CD4-positive, alpha-beta T cell (primary cell): ENCODE measurements at regions not wholly inside any gene's neighbourhood (a gene's known extent, or its start where the extent isn't known, plus 50 kb on each side); places are given as distances from the start of the nearest gene placed in this dataset.

Source experiments
- ATAC-seq: fragments of 200-7000 bp; cut with Tn5 transposase; one replicate; pipeline ENCODE4 v1.10.0; 2022; ENCODE audit warnings: mild to moderate bottlenecking; ENCODE audit not compliant: poor library complexity
- CTCF ChIA-PET: fragments of 350-600 bp; sonication (Branson Sonifier 250); formaldehyde crosslinking; loops from one replicate; lab custom pipeline; 2021; ENCODE audit warnings: antibody characterized with exemption, inconsistent platforms; lab: Charles Lee
- POLR2A ChIA-PET: fragments of 350-600 bp; sonication (Branson Sonifier 250); formaldehyde crosslinking; loops from one replicate; lab custom pipeline; 2021; ENCODE audit warnings: antibody characterized with exemption, inconsistent platforms; lab: Charles Lee
- DNase-seq, 14 experiments: peaks; one replicate each; pipeline ENCODE4 v3.0.0-alpha.2; 2013 to 2020; ENCODE audit warnings: mixed read lengths in 2 of 14
- H3K27ac ChIP-seq, 2 donors: one replicate each; pipeline versions ENCODE4 v1.5.1 to v1.7.0; 2013; ENCODE audit warnings: low read length in 2 of 2, low read depth in 1 of 2, mild to moderate bottlenecking in 1 of 2
- H3K27me3 ChIP-seq, 2 experiments: 1 replicate in 1 of 2; 2 replicates in 1 of 2; pipeline versions ENCODE4 v1.6.1 to v1.7.0; 2013; ENCODE audit warnings: low read length in 2 of 2, control low read depth in 1 of 2, mild to moderate bottlenecking in 1 of 2, moderate library complexity in 1 of 2; ENCODE audit not compliant: insufficient read depth in 2 of 2, control insufficient read depth in 1 of 2
- H3K36me3 ChIP-seq: one replicate; pipeline ENCODE4 v1.6.1; 2013; ENCODE audit warnings: low read length, control low read depth; ENCODE audit not compliant: insufficient read depth
- H3K4me1 ChIP-seq: one replicate; pipeline ENCODE4 v1.6.1; 2013; ENCODE audit warnings: low read length, control low read depth; ENCODE audit not compliant: insufficient read depth
- H3K4me3 ChIP-seq: one replicate; pipeline ENCODE4 v1.5.1; 2013; ENCODE audit warnings: mild to moderate bottlenecking, low read length, moderate library complexity
- H3K9me3 ChIP-seq, 2 experiments: 1 replicate in 1 of 2; 2 replicates in 1 of 2; pipeline versions ENCODE4 v1.6.1 to v1.7.0; 2013; ENCODE audit warnings: low read length in 2 of 2, mild to moderate bottlenecking in 2 of 2, control low read depth in 1 of 2, moderate library complexity in 1 of 2; ENCODE audit not compliant: control insufficient read depth in 1 of 2, insufficient read depth in 1 of 2
- H3K27ac Mint-ChIP-seq: one replicate; pipeline ENCODE4 v1.8.0; 2020; ENCODE audit warnings: mixed read lengths
- H3K27me3 Mint-ChIP-seq: one replicate; pipeline ENCODE4 v1.8.0; 2021; ENCODE audit warnings: mixed read lengths
- H3K36me3 Mint-ChIP-seq: one replicate; pipeline ENCODE4 v1.8.0; 2021; ENCODE audit warnings: low read depth, mixed read lengths
- H3K4me1 Mint-ChIP-seq: one replicate; pipeline ENCODE4 v1.8.0; 2021; ENCODE audit warnings: low read depth, mixed read lengths
- H3K4me3 Mint-ChIP-seq: one replicate; pipeline ENCODE4 v1.8.0; 2020; ENCODE audit warnings: mild to moderate bottlenecking, mixed read lengths
- H3K9me3 Mint-ChIP-seq: one replicate; pipeline ENCODE4 v1.8.0; 2020; ENCODE audit warnings: mixed read lengths
- intact Hi-C, 2 experiments: fragments of 100-400 bp; cut with DNase I in 1 of 2; cut with micrococcal nuclease in 1 of 2; formaldehyde crosslinking; loops; one replicate each; pipeline versions ENCODE4 v1.15.1 to v1.9.0; 2023 to 2025; cut with DNase I, micrococcal nuclease
- TF ChIP-seq, protein P1 (sequence below): fragments of 200-600 bp; IDR thresholded peaks from one replicate; pipeline ENCODE4 v1.8.0; 2022; ENCODE audit warnings: antibody characterized with exemption, mild to moderate bottlenecking

DNA sequence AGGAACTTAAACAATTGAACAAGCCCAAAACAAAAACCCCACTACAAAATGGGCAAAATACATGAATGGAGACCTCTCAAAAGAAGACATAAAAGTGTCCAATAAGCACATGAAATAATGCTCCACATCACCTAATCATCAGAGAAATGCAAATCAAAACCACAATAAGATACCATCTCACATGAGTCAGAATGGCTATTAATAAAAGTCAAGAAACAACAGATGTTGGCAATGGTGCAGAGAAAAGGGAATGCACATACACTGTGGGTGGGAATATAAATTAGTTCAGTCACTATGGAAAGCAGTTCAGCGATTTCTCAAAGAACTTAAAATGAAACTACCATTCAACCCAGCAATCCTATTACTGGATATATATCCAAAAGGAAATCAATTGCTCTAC lies 337.4 kb upstream of the GRIA1 start:
- H3K4me3 Mint-ChIP-seq, result no peak overlapping the region
- ChIA-PET CTCF (no interaction called here), POLR2A (no interaction called here)
- no peaks in the 10 kb centered on the region for H3K4me1 ChIP-seq
- no peak overlapping the region for H3K4me3 ChIP-seq
- H3K27ac ChIP-seq, result no peak overlapping the region
- intact Hi-C loops, result no loop called here
- DNase-seq (no peak), ATAC-seq (no peak)
- no peaks in the 10 kb centered on the region for H3K36me3 Mint-ChIP-seq
- H3K36me3 ChIP-seq, result no peaks in the 10 kb centered on the region
- TF ChIP-seq, protein P1, sequence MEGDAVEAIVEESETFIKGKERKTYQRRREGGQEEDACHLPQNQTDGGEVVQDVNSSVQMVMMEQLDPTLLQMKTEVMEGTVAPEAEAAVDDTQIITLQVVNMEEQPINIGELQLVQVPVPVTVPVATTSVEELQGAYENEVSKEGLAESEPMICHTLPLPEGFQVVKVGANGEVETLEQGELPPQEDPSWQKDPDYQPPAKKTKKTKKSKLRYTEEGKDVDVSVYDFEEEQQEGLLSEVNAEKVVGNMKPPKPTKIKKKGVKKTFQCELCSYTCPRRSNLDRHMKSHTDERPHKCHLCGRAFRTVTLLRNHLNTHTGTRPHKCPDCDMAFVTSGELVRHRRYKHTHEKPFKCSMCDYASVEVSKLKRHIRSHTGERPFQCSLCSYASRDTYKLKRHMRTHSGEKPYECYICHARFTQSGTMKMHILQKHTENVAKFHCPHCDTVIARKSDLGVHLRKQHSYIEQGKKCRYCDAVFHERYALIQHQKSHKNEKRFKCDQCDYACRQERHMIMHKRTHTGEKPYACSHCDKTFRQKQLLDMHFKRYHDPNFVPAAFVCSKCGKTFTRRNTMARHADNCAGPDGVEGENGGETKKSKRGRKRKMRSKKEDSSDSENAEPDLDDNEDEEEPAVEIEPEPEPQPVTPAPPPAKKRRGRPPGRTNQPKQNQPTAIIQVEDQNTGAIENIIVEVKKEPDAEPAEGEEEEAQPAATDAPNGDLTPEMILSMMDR, result no peak
- H3K27me3 ChIP-seq, result no peaks in the 10 kb centered on the region
- H3K27me3 Mint-ChIP-seq, result no peaks in the 10 kb centered on the region
- H3K9me3 ChIP-seq, result peaks cover 0 to 2% of the 10 kb centered on the region in 2 experiments
- peaks cover 11% of the 10 kb centered on the region for H3K9me3 Mint-ChIP-seq
- H3K4me1 Mint-ChIP-seq, result no peaks in the 10 kb centered on the region
- no peak overlapping the region for H3K27ac Mint-ChIP-seq

DNA sequence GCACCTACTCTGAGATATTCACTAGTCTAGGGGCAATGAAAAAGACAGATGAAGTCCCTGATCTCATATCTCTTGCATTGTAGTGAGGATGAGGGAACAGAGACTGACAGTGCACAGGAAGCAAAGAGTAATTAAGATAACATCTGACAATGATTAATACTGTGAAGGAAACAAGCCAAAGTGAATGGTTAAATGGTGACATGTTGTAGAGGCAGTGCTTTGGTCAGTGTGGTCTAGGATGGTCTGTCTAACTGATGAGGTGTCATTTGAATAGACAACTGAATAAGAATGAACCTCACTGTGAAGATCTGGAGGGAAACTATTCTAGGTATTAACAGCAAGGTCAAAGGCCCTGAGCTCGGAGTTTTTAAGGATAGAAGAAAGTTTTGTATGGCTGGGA lies 333.3 kb upstream of the GRIA1 start:
- no peak overlapping the region for H3K27ac Mint-ChIP-seq
- Histone ChIP-seq H3K4me3 (no peak overlapping the region), H3K36me3 (no peaks in the 10 kb centered on the region), H3K4me1 (no peaks in the 10 kb centered on the region), H3K27ac (no peak overlapping the region), H3K27me3 (no peaks in the 10 kb centered on the region), H3K9me3 (no peaks in the 10 kb centered on the region)
- no peak for ATAC-seq
- no peaks in the 10 kb centered on the region for H3K36me3 Mint-ChIP-seq
- H3K9me3 Mint-ChIP-seq, result peaks cover 13% of the 10 kb centered on the region
- no peak for DNase-seq
- no peaks in the 10 kb centered on the region for H3K4me1 Mint-ChIP-seq
- no peaks in the 10 kb centered on the region for H3K27me3 Mint-ChIP-seq
- ChIA-PET POLR2A (no interaction called here), CTCF (no interaction called here)
- TF ChIP-seq, protein P1, result no peak
- H3K4me3 Mint-ChIP-seq, result no peak overlapping the region
- intact Hi-C loops, result no loop called here

DNA sequence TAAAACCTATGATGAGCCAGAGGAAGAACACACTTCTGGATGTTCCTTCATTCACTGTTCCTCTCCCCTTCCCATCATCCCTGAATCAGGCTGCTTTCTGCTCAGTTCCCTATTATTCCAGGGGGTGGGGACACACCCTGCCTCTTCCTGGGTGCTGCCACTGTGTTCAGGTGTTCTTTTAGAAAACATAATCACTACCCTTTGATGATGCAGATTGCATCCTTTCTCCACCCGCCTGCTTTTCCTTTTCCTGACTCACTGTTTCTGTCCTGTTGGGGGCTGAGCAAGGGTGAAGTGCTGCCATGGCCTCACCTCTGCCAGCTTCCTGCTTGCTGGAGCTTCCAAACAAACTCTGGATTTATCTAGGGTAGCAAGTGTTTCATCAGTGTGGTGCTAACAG lies 331.9 kb upstream of the GRIA1 start:
- no peaks in the 10 kb centered on the region for H3K9me3 ChIP-seq
- intact Hi-C loops, result no loop called here
- Mint-ChIP-seq H3K27ac (no peak overlapping the region), H3K4me1 (no peaks in the 10 kb centered on the region), H3K36me3 (no peaks in the 10 kb centered on the region), H3K4me3 (no peak overlapping the region), H3K9me3 (peaks cover 11% of the 10 kb centered on the region), H3K27me3 (no peaks in the 10 kb centered on the region)
- H3K36me3 ChIP-seq, result no peaks in the 10 kb centered on the region
- no peak for ATAC-seq
- TF ChIP-seq, protein P1, result no peak
- H3K4me1 ChIP-seq, result no peaks in the 10 kb centered on the region
- H3K27ac ChIP-seq, result no peak overlapping the region
- H3K4me3 ChIP-seq, result no peak overlapping the region
- POLR2A ChIA-PET, result no interaction called here
- no peak for DNase-seq
- CTCF ChIA-PET, result no interaction called here
- no peaks in the 10 kb centered on the region for H3K27me3 ChIP-seq
